ENCODE measurements at regions not wholly inside any gene's neighbourhood (a gene's known extent, or its start where the extent isn't known, plus 50 kb on each side); places are given as distances from the start of the nearest gene placed in this dataset.

DNA sequence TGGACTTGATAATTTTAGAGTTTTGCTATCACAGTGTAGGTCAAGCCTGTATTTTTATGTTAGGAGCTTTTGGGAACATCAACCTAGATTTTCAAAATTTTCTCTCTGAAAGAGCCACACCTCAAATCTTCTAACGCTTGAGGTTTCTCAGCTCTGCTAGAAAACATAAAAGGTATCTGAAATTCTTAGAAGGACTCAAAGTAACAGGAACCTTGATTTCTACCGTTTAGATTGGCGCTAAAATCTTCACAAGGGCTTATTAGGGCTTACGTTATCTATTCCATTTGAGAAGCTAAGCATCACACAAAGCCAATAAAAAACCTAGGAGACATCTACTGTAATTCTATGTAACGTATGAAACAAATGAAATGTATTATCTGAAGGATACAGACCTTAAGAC, 192.4 kb downstream of the AHR start:
- intact Hi-C loops (cut with micrococcal nuclease; ENCODE audit: unreplicated experiment): no loop called here
- Histone ChIP-seq H4K20me1 (ENCODE audit: insufficient read depth, low read length) (no peaks in the 10 kb centered on the region), H3K9me3 (ENCODE audit: low read length) (no peaks in the 10 kb centered on the region), H3K36me3 (ENCODE audit: insufficient read depth, low read length) (no peaks in the 10 kb centered on the region), H3K79me2 (ENCODE audit: insufficient read depth, low read depth, low read length) (no peaks in the 10 kb centered on the region), H2AFZ (ENCODE audit: low read length) (no peak overlapping the region), H3K27ac (ENCODE audit: low read depth, low read length, poor library complexity, severe bottlenecking) (no peak overlapping the region), H3K9me2 (ENCODE audit: insufficient read depth, low read length) (no peaks in the 10 kb centered on the region), H3K4me1 (ENCODE audit: insufficient read depth, low read length, poor library complexity, severe bottlenecking) (no peaks in the 10 kb centered on the region), H3K4me2 (ENCODE audit: low read length) (no peak overlapping the region), H3K4me3 (ENCODE audit: low read depth, low read length, poor library complexity, severe bottlenecking) (no peak overlapping the region)
- TF ChIP-seq, protein P1, sequence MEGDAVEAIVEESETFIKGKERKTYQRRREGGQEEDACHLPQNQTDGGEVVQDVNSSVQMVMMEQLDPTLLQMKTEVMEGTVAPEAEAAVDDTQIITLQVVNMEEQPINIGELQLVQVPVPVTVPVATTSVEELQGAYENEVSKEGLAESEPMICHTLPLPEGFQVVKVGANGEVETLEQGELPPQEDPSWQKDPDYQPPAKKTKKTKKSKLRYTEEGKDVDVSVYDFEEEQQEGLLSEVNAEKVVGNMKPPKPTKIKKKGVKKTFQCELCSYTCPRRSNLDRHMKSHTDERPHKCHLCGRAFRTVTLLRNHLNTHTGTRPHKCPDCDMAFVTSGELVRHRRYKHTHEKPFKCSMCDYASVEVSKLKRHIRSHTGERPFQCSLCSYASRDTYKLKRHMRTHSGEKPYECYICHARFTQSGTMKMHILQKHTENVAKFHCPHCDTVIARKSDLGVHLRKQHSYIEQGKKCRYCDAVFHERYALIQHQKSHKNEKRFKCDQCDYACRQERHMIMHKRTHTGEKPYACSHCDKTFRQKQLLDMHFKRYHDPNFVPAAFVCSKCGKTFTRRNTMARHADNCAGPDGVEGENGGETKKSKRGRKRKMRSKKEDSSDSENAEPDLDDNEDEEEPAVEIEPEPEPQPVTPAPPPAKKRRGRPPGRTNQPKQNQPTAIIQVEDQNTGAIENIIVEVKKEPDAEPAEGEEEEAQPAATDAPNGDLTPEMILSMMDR (conservative IDR thresholded peaks at IDR 0.05; ENCODE audit: low read length): no peak
- no TSS peak for BruUV-seq (replicated peaks)
- ChIA-PET CTCF (ENCODE audit: unreplicated experiment) (no interaction called here), POLR2A (interaction anchor here (0.6 to 1.0 kb wide), 3 partner anchors 14 to 253 kb away, joined by 3 read pairs; no protein-coding TSS in a partner anchor)
- no peak for DNase-seq (ENCODE audit: low spot score)

- Histone ChIP-seq H3K9me3 (ENCODE audit: low read length) (no peaks in the 10 kb centered on the region), H3K36me3 (ENCODE audit: insufficient read depth, low read length) (no peaks in the 10 kb centered on the region), H3K4me3 (ENCODE audit: low read depth, low read length, poor library complexity, severe bottlenecking) (no peak overlapping the region), H4K20me1 (ENCODE audit: insufficient read depth, low read length) (no peaks in the 10 kb centered on the region), H3K4me1 (ENCODE audit: insufficient read depth, low read length, poor library complexity, severe bottlenecking) (no peaks in the 10 kb centered on the region), H2AFZ (ENCODE audit: low read length) (no peak overlapping the region), H3K9me2 (ENCODE audit: insufficient read depth, low read length) (no peaks in the 10 kb centered on the region), H3K79me2 (ENCODE audit: insufficient read depth, low read depth, low read length) (no peaks in the 10 kb centered on the region), H3K4me2 (ENCODE audit: low read length) (no peak overlapping the region), H3K27ac (ENCODE audit: low read depth, low read length, poor library complexity, severe bottlenecking) (no peak overlapping the region)
- TF ChIP-seq, protein P1 (conservative IDR thresholded peaks at IDR 0.05; ENCODE audit: low read length): no peak
- TF ChIP-seq EZH2phosphoT487 (IDR thresholded peaks at IDR 0.05; ENCODE audit: borderline replicate concordance, low read depth, low read length): no peak
- POLR2A ChIA-PET: no interaction called here
- CTCF ChIA-PET (ENCODE audit: unreplicated experiment): no interaction called here
- DNase-seq (ENCODE audit: low spot score): no peak
- BruUV-seq (replicated peaks): no TSS peak
- intact Hi-C loops (cut with micrococcal nuclease; ENCODE audit: unreplicated experiment): no loop called here
Measured at GRCh38 chr7:17492437-17492836, 194.0 kb downstream of the AHR start.

DNA sequence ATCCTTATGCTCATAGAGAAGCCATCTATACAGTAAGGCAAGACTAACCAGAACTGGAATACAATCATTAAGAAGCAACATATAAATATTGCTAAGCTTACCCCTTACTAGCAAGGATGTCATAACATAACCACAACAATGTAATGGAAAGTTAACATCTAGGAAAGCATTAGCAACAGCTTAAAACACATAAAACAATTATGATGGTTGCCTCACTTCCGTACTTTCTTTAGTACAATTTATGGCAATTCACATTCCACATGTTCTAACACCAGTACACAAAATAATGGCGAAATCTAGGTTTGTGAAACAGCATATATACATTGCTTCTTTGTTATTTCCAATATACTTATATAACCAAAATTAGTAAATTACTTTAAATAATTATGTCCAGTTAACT, 195.0 kb downstream of the AHR start:
- Histone ChIP-seq H4K20me1 (ENCODE audit: insufficient read depth, low read length) (no peaks in the 10 kb centered on the region), H3K27ac (ENCODE audit: low read depth, low read length, poor library complexity, severe bottlenecking) (no peak overlapping the region), H3K4me1 (ENCODE audit: insufficient read depth, low read length, poor library complexity, severe bottlenecking) (no peaks in the 10 kb centered on the region), H2AFZ (ENCODE audit: low read length) (no peak overlapping the region), H3K9me2 (ENCODE audit: insufficient read depth, low read length) (no peaks in the 10 kb centered on the region), H3K36me3 (ENCODE audit: insufficient read depth, low read length) (no peaks in the 10 kb centered on the region), H3K4me2 (ENCODE audit: low read length) (no peak overlapping the region), H3K4me3 (ENCODE audit: low read depth, low read length, poor library complexity, severe bottlenecking) (no peak overlapping the region), H3K79me2 (ENCODE audit: insufficient read depth, low read depth, low read length) (no peaks in the 10 kb centered on the region), H3K9me3 (ENCODE audit: low read length) (no peaks in the 10 kb centered on the region)
- no peak for DNase-seq (ENCODE audit: low spot score)
- ChIA-PET POLR2A (no interaction called here), CTCF (ENCODE audit: unreplicated experiment) (no interaction called here)
- no peak for TF ChIP-seq EZH2phosphoT487 (IDR thresholded peaks at IDR 0.05; ENCODE audit: borderline replicate concordance, low read depth, low read length)
- TF ChIP-seq, protein P1 (conservative IDR thresholded peaks at IDR 0.05; ENCODE audit: low read length): no peak
- BruUV-seq (replicated peaks): no TSS peak
- intact Hi-C loops (cut with micrococcal nuclease; ENCODE audit: unreplicated experiment): no loop called here

Measured in OCI-LY7 (cell line).